Activated CD8-positive, alpha-beta T cell treated with anti-CD3 and anti-CD28 coated beads for 36 hours (primary cell): ENCODE measurements at regions not wholly inside any gene's neighbourhood (a gene's known extent, or its start where the extent isn't known, plus 50 kb on each side); places are given as distances from the start of the nearest gene placed in this dataset.
A peak's percentile ranks its signal among the peaks of the same experiment; 100 is the strongest.
"Not testable (repeated sequence)": the region's sequence is repeated elsewhere in the genome, so short reads cannot be mapped to it uniquely, and the experiment has no call there.

Experiments
- ATAC-seq: fragments of 200-7000 bp; cut with Tn5 transposase; one replicate; pipeline ENCODE4 v1.10.0; 2021; ENCODE audit warnings: mild to moderate bottlenecking, moderate library complexity
- CTCF ChIA-PET: fragments of 350-600 bp; sonication (Branson Sonifier 250); formaldehyde crosslinking; loops from one replicate; lab custom pipeline; 2021; ENCODE audit warnings: antibody characterized with exemption; lab: Charles Lee
- POLR2A ChIA-PET: fragments of 350-600 bp; sonication (Branson Sonifier 250); formaldehyde crosslinking; loops from one replicate; lab custom pipeline; 2021; ENCODE audit warnings: antibody characterized with exemption; lab: Charles Lee
- DNase-seq: peaks from one replicate; pipeline ENCODE4 v3.0.0-alpha.2; 2020
- H3K27ac Mint-ChIP-seq: one replicate; pipeline ENCODE4 v1.8.0; 2021; ENCODE audit warnings: mild to moderate bottlenecking, mixed read lengths
- H3K27me3 Mint-ChIP-seq: one replicate; pipeline ENCODE4 v1.8.0; 2021; ENCODE audit warnings: mixed read lengths
- H3K36me3 Mint-ChIP-seq: one replicate; pipeline ENCODE4 v1.8.0; 2021; ENCODE audit warnings: low read depth, mixed read lengths
- H3K4me1 Mint-ChIP-seq: one replicate; pipeline ENCODE4 v1.8.0; 2021; ENCODE audit warnings: low read depth, mixed read lengths
- H3K4me3 Mint-ChIP-seq: one replicate; pipeline ENCODE4 v1.8.0; 2021; ENCODE audit warnings: mild to moderate bottlenecking, moderate library complexity, mixed read lengths
- H3K9me3 Mint-ChIP-seq: one replicate; pipeline ENCODE4 v1.8.0; 2021; ENCODE audit warnings: mixed read lengths
- CTCF ChIP-seq: fragments of 200-600 bp; IDR thresholded peaks from one replicate; pipeline ENCODE4 v1.8.0; 2022; ENCODE audit warnings: antibody characterized with exemption, mild to moderate bottlenecking
- intact Hi-C: fragments of 100-400 bp; cut with micrococcal nuclease; formaldehyde crosslinking; loops from one replicate; pipeline ENCODE4 v1.10.0; 2022

GRCh38 chr12:92412856-92413255 lies 267.2 kb upstream of the BTG1 start:
- ATAC-seq (no peak), DNase-seq (no peak)
- Mint-ChIP-seq H3K9me3 (peaks cover 3% of the 10 kb centered on the region), H3K4me3 (no peak overlapping the region), H3K36me3 (no peaks in the 10 kb centered on the region), H3K4me1 (peaks cover 24% of the 10 kb centered on the region), H3K27ac (no peak overlapping the region), H3K27me3 (no peaks in the 10 kb centered on the region)
- TF ChIP-seq CTCF, result no peak
- CTCF ChIA-PET, result no interaction called here
- POLR2A ChIA-PET, result no interaction called here
- intact Hi-C loops, result no loop called here

- DNase-seq (no peak), ATAC-seq (no peak)
- no peak for TF ChIP-seq CTCF
- no peaks in the 10 kb centered on the region for H3K27me3 Mint-ChIP-seq
- CTCF ChIA-PET, result no interaction called here
- H3K4me3 Mint-ChIP-seq, result no peak overlapping the region
- POLR2A ChIA-PET, result no interaction called here
- H3K4me1 Mint-ChIP-seq, result peaks cover 23% of the 10 kb centered on the region
- peaks cover 3% of the 10 kb centered on the region for H3K9me3 Mint-ChIP-seq
- no peak overlapping the region for H3K27ac Mint-ChIP-seq
- intact Hi-C loops, result no loop called here
- H3K36me3 Mint-ChIP-seq, result no peaks in the 10 kb centered on the region
Measured at GRCh38 chr12:92411687-92412086, 266.0 kb upstream of the BTG1 start.

DNA sequence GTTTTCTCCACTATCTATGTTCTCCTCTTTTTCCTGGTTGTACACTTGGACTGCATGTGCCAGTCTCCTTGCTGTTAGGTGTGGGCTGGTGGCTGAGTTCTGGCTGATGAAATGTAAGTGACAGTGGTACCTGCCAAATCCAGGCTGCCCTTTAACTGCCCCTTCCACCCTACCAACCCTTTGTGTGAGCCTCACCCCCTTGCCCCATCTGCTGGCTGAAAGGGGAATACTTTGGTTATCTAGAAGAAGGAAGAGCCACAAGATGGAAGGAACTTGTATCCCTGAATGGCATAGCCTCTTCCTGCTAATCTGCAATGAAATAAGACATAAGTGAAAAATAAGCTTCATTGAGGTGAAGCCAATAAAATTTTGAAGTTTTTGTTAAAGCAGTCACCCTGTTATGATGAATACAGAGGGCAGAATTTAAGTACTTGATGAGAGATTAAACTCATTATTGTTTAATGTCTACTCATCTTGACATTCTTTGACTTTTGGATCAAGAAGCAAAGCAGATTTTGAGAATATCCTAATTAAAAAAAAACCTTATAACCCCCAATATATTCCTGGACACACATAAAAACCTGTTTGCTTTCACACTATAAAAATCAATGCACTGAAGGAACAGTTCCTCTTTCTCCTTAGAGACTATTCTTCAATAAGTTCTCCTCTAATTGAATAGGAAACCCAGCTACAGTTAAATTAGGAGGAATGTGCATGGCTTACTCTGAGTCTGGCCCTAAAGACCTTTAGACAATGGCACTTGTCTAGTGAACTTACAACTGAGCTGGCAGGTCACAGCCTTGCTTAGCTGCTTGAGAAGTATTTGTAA lies 262.6 kb upstream of the BTG1 start:
- peak; percentile 50 for ATAC-seq
- DNase-seq, result peak; percentile 81
- intact Hi-C loops, result loop anchor here (10.0 kb wide), 1 partner anchor 1023 kb away; no protein-coding TSS in a partner anchor
- ChIA-PET POLR2A (interaction anchor here (0.6 to 8.5 kb wide), 2 partner anchors 249 to 264 kb away, joined by 3 to 88 read pairs; partner anchors contain the start of gene BTG1), CTCF (interaction anchor here (0.6 to 5.4 kb wide), 27 partner anchors 10 to 1026 kb away, joined by 3 to 52 read pairs (median 4); partner anchors contain the start of gene BTG1)
- Mint-ChIP-seq H3K4me1 (peaks cover 41% of the 10 kb centered on the region), H3K4me3 (no peak overlapping the region), H3K27ac (peak overlapping the region; percentile 63), H3K27me3 (no peaks in the 10 kb centered on the region), H3K36me3 (peaks cover 8% of the 10 kb centered on the region), H3K9me3 (peaks cover 6% of the 10 kb centered on the region)
- TF ChIP-seq CTCF, result peak; percentile 58

DNA sequence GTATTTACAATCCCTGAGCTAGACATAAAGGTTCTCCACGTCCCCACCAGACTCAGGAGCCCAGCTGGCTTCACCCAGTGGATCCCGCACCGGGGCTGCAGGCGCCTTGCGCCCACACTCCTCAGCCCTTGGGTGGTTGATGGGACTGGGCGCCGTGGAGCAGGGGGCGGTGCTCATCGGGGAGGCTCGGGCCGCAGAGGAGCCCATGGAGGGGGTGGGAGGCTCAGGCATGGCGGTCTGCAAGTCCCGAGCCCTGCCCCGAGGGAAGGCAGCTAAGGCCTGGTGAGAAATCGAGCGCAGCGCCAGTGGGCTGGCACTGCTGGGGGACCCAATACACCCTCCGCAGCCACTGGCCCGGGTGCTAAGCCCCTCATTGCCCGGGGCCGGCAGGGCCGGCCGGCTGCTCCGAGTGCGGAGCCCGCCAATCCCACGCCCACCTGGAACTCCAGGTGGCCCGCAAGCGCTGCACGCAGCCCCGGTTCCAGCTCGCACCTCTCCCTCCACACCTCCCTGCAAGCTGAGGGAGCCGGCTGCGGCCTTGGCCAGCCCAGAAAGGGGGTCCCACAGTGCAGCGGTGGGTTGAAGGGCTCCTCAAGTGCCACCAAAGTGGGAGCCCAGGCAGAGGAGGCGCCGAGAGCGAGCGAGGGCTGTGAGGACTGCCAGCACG lies 260.9 kb upstream of the BTG1 start:
- H3K4me3 Mint-ChIP-seq, H3K36me3 Mint-ChIP-seq, ATAC-seq, H3K9me3 Mint-ChIP-seq, H3K27me3 Mint-ChIP-seq, DNase-seq: not testable (repeated sequence)
- POLR2A ChIA-PET, result interaction anchor here (0.9 to 8.5 kb wide), 5 partner anchors 11 to 262 kb away, joined by 3 to 88 read pairs (median 5); partner anchors contain the start of gene BTG1
- H3K4me1 Mint-ChIP-seq, result peaks cover 59% of the 10 kb centered on the region
- CTCF ChIA-PET, result interaction anchor here (1.2 to 5.4 kb wide), 5 partner anchors 13 to 1024 kb away, joined by 4 to 52 read pairs (median 10); no protein-coding TSS in a partner anchor
- H3K27ac Mint-ChIP-seq, result peak overlapping the region; percentile 97
- intact Hi-C loops, result loop anchor here (2.0 to 10.0 kb wide), 2 partner anchors 262 to 1022 kb away; partner anchors contain the start of gene BTG1

DNA sequence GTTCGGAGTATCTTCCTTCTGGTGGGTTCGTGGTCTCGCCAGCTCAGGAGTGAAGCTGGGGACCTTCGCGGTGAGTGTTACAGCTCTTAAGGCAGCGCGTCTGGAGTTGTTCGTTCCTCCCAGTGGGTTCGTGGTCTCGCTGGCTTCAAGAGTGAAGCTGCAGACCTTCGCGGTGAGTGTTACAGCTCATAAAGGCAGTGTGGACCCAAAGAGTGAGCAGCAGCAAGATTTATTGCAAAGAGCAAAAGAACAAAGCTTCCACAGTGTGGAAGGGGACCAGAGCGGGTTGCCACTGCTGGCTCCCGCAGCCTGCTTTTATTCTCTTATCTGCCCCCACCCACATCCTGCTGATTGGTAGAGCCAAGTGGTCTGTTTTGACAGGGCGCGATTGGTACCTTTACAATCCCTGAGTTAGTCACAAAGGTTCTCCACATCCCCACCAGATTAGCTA lies 260.2 kb upstream of the BTG1 start:
- H3K27me3 Mint-ChIP-seq, ATAC-seq, H3K9me3 Mint-ChIP-seq: not testable (repeated sequence)
- POLR2A ChIA-PET, result interaction anchor here (0.8 to 8.5 kb wide), 9 partner anchors 12 to 262 kb away, joined by 3 to 88 read pairs (median 3); partner anchors contain the start of gene BTG1
- Mint-ChIP-seq H3K27ac (peak overlapping the region; percentile 97), H3K36me3 (peaks cover 14% of the 10 kb centered on the region), H3K4me1 (peaks cover 66% of the 10 kb centered on the region), H3K4me3 (peak overlapping the region; percentile 80)
- CTCF ChIA-PET, result interaction anchor here (1.2 to 5.4 kb wide), 3 partner anchors 13 to 261 kb away, joined by 4 to 52 read pairs (median 10); partner anchors contain the start of gene BTG1
- peak; percentile 80 for DNase-seq
- intact Hi-C loops, result loop anchor here (2.0 to 10.0 kb wide), 2 partner anchors 261 to 1021 kb away; partner anchors contain the start of gene BTG1
